Inflammatory macrophage treated with lipopolysaccharide for 1 hour (primary cell): ENCODE measurements at regions not wholly inside any gene's neighbourhood (a gene's known extent, or its start where the extent isn't known, plus 50 kb on each side); places are given as distances from the start of the nearest gene placed in this dataset.
A peak's percentile ranks its signal among the peaks of the same experiment; 100 is the strongest.

Experiments used
- DNase-seq, 2 donors: peaks; one replicate each; pipeline ENCODE4 v3.0.0-alpha.2; 2020 to 2022

DNA sequence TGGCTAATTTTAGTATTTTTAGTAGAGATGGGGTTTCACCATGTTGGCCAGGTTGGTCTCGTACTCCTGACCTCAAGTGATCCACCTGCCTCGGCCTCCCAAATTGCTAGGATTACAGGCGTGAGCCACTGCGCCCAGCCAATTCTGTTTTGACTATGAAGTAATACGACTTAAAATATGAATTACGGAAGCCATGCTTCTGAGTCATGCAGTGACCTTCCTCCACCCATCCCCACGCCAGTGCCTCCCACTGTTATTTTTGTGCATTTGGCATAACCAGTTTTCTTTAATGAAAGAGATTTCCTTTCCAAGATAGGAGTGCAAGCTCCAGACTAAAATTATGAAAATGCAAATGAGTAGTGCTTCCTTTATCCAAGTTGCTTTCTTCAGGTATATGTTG, 101.0 kb upstream of the DAB2 start:
- DNase-seq, result peak; percentile 81 to 85

- no peak for DNase-seq
These were observed 100.5 kb upstream of the DAB2 start for GRCh38 chr5:39525271-39525670.

DNA sequence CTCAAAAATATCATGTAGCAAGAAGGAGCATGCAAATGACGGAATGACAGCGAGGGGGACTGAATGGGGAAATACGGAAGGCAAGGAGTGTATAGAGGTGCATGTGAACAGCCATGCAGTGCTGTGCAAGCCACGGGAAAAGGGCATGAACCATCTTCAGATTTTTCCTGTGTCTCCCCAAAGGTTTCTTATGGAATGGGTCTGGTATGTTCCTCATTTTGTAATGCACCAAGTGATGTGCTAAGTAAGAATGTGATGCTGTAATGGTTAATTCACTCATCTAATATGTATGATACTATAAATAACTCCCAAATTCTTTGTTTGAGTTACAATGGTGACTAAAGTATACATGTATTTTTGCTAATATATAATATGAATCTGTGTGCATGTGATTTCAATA, 99.0 kb upstream of the DAB2 start:
- DNase-seq, result no peak

GRCh38 chr5:39521940-39522590, 97.3 kb upstream of the DAB2 start:
- DNase-seq, result no peak

GRCh38 chr5:39521098-39521860, 96.5 kb upstream of the DAB2 start:
- DNase-seq, result no peak

GRCh38 chr5:39520232-39520572, 95.4 kb upstream of the DAB2 start:
- DNase-seq, result no peak

DNA sequence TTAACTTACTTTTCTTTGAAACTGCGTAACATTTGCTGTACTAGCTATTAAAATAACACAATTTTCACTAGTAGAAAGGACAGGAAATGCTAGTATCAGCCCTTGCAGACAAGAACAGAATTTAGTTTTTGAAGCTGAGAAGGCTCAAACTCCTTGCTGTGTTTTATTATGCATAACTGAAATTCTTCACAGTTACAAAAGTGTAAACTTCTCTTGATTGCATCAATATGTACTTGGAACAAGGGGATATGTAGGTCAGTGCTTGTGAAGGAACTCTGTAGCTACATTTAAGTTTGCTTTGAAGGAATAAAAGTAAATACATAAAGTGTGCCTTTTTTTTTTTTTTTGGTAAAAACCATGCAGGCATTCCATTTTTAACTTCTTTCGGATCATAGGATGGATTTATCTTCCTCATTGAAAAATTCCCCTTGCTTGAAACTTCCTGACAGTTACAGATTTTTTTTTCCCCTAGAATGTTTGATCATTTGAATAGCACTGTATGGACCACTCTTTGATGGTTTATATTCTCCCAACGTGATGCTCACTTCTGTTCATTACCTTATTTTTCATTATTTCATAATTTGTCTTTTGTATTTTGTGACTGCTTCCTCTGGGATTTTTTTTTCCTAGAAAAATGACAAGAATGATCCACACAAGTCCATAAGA, 94.9 kb upstream of the DAB2 start:
- peak in 1 of 2 donors; percentile 22 for DNase-seq

- no peak for DNase-seq
These were observed 94.3 kb upstream of the DAB2 start for GRCh38 chr5:39519079-39519478.

GRCh38 chr5:39518516-39518915, 93.7 kb upstream of the DAB2 start:
- no peak for DNase-seq

GRCh38 chr5:39517800-39518199, 93.0 kb upstream of the DAB2 start:
- no peak for DNase-seq

DNA sequence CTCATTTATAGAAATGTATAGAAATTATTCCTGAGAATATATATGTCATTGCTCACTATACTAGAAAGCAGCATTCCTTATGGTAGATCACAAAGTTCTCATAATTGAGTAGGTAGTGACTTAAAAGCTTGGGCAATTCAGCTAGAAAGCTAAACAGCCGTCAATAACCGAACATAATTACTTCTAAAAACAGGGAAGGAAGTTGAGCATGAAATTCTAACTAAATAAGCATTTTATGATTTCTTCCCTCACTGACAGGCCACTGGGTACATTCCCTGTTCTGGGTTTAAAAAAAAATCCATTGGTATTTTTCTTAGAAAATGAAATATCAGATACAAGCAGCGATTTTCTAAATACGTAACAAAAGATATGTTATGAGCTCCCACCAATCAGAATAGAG, 91.1 kb upstream of the DAB2 start:
- DNase-seq, result peak in 1 of 2 donors; percentile 46

- DNase-seq, result peak in 1 of 2 donors; percentile 47
These were observed 88.5 kb upstream of the DAB2 start for GRCh38 chr5:39513236-39513635.

DNA sequence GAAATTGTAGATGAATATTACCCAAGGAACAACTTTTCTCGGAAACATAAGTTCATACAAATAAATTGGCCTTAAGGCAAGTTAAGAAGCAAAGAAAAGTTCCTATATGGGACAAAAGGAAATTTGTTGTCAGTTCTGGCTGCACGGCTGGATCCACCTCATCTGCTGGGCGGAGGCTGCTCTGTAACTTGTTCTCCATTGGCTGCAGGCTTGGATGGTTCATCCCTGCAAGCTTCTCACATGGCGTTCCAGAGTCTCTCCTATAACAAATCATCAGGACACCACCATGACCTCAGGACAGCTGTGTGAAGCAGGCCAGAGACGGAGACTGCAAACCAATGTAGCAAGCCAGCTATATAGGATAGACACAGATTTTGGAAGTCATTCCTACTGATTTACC, 81.4 kb upstream of the DAB2 start:
- no peak for DNase-seq

GRCh38 chr5:39505791-39506190, 81.0 kb upstream of the DAB2 start:
- DNase-seq, result no peak

GRCh38 chr5:39505363-39505762, 80.6 kb upstream of the DAB2 start:
- no peak for DNase-seq

GRCh38 chr5:39503155-39503554, 78.4 kb upstream of the DAB2 start:
- peak; percentile 63 to 76 for DNase-seq

DNA sequence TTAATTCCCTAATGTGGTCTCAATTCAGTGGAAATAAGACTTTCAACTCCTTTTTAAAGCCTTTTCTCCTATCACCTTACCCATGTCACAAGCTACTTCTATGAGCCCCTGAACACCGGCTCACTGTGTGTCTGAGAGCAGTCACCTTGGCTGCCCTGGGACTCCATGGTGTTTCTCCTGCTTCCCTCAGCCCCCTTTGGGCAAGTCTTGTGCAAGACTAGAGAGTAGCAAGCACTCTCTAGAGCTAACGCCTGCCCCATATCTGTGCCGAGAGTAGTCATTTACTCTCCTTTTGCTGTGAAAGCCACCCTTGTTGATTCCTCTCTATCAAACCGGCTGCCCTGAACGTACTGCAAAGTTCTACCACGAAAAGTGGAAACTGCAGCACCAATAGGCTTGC, 77.9 kb upstream of the DAB2 start:
- no peak for DNase-seq

GRCh38 chr5:39501397-39501796, 76.6 kb upstream of the DAB2 start:
- DNase-seq, result no peak

DNA sequence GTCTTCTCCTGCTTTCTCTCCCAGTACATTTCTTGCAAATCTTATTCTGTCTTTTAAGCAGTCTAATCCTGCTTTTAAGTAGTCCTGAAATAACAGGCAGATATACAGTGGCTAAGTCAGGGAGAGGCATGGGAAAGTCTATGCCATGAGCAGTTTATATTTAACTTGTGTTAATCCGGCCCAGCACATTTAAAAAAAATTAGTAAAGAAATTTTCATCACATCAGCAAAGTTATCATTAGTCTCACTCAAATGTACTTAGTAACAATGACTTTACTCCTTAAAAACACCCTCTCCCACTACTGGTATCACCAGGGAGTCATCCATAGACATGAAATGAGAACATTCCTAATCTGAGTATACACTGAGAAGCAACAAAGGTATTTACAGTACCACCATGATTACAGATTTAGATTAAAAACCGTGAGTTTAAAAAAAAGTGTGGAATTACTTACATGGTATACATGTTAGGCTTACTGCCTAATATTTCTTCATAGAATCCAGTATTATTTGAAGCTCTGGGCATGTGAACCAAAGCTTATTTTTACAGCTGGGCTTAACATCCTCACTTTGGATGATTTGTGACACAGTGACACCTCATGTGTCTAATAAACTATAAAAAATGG, 75.9 kb upstream of the DAB2 start:
- no peak for DNase-seq

DNA sequence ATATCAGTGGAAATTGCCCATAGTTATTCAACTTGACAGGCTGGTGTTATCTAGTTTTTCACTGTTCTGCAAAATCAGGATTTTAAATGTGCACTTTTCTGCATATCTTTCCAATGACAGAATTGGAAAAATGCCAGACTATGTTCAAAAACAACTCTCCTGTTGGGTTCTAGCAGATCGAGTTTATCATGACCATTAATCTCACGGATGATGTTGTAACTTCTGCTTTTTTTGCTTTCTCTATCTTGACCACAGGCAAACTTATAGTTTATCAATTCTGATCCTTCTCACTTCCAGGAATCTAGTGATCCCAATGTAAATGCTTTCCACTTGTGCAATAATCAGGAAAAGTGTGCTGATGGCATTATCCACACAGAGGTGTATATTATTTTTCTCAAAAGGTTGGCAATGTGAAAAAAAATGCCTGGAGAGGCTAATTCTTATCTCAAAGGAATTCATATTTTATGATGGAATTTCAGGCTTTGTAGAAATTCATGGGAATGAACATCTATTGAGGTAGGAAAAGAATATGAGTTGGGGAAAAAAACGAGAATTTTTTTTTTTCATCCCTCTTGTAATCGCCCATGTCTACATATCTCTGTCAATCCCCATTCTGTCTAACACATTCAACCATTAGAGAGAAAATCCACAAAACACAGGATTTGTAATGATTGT, 73.6 kb upstream of the DAB2 start:
- DNase-seq, result peak in 1 of 2 donors; percentile 39

DNA sequence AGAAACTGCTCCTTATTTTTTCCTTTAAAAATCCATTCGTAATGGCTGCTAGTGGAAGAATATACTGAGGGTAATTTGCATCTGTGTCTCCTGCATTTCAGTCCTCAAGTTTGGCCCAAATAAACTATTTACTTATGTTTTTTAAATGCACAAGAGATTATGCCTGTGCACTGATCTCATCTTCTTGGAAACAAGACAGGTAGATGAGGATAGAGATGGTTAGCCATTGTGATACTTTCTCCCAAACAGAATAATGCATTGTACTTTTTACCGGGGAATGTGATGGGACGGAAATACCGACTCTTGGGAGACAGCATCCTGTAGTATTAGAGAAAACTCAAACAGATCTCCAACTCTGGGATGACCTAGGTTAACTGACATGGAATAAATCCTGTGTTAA, 72.5 kb upstream of the DAB2 start:
- no peak for DNase-seq

- peak in 1 of 2 donors; percentile 26 for DNase-seq
These were observed 70.4 kb upstream of the DAB2 start for GRCh38 chr5:39495227-39495626.

DNA sequence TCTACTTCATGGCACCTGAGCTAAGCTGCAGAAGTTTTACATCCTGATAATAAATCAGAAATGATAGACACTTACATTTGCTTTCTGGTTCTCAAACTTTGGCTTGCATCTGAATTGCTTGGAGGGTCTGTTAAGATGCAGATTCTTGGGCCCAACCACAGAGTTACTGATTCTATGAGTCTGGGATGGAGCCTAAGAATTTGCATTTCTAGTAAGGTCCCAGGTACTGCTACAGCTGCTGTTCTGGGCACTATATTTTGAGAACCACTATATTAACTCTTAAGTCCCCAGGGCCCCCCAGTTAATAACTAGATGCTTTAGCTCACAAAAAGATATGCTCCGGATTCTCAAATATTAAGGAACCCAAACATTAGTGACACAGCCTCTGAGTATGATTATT, 69.8 kb upstream of the DAB2 start:
- no peak for DNase-seq
